ENCODE measurements at regions not wholly inside any gene's neighbourhood (a gene's known extent, or its start where the extent isn't known, plus 50 kb on each side); places are given as distances from the start of the nearest gene placed in this dataset.
A peak's percentile ranks its signal among the peaks of the same experiment; 100 is the strongest.

- Histone ChIP-seq H3K9ac (ENCODE audit: low read length) (no peak overlapping the region), H3K27me3 (ENCODE audit: control insufficient read depth, insufficient read depth, low read length) (no peaks in the 10 kb centered on the region), H3K4me3 (ENCODE audit: low read length) (no peak overlapping the region), H3K36me3 (ENCODE audit: control insufficient read depth, low read depth, low read length) (no peaks in the 10 kb centered on the region), H3K4me1 (ENCODE audit: control insufficient read depth, low read depth, low read length) (peaks cover 5% of the 10 kb centered on the region), H3K9me3 (ENCODE audit: control insufficient read depth, low read depth, low read length) (no peaks in the 10 kb centered on the region), H3K27ac (ENCODE audit: low read length) (no peak overlapping the region)
Observed at GRCh38 chr1:29991025-29991424, 732.4 kb downstream of the MATN1 start.

DNA sequence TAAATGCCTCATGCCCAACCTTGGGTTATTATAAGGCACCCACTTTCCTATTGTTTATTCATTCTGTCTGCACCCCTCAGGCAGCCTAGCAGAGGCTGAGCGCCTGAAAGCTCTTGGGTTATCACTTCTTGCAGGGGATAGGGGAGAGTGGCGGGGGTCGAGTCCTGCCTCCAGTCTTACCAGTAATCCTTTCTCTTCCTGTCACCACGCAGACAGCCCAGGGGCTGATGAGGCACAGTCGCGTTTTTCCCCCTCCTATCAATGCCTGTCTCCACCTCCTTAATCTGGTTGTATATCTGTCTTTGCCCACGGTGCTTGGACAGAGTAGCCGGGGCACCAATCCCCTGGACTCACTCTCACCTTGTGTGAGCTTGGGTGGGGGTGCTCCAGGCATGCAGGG lies 733.1 kb downstream of the MATN1 start:
- H3K9me3 ChIP-seq (ENCODE audit: control insufficient read depth, low read depth, low read length): no peaks in the 10 kb centered on the region
- no peak overlapping the region for H3K9ac ChIP-seq (ENCODE audit: low read length)
- no peaks in the 10 kb centered on the region for H3K36me3 ChIP-seq (ENCODE audit: control insufficient read depth, low read depth, low read length)
- H3K4me3 ChIP-seq (ENCODE audit: low read length): no peak overlapping the region
- H3K27ac ChIP-seq (ENCODE audit: low read length): no peak overlapping the region
- peaks cover 5% of the 10 kb centered on the region for H3K4me1 ChIP-seq (ENCODE audit: control insufficient read depth, low read depth, low read length)
- no peaks in the 10 kb centered on the region for H3K27me3 ChIP-seq (ENCODE audit: control insufficient read depth, insufficient read depth, low read length)

DNA sequence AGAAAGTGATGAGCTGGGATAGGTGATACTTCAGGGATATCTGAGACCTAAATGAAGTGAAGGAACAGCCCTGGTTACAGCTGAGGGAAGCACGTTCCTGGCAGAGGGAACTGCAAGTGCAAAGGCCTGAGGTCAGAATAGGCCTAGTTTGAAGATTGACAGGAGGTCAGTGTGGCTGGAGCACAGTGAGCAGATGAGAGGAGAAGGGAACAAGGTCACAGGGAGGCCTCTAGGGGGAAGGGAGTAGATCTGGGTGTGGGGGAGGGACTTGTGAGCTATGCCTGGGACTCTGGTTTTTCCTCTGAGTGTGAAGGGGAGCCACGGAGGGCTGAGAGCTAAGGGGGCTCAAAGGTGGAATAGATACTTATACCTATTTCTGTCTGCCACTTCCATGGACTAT lies 736.4 kb downstream of the MATN1 start:
- Histone ChIP-seq H3K9me3 (ENCODE audit: control insufficient read depth, low read depth, low read length) (no peaks in the 10 kb centered on the region), H3K27me3 (ENCODE audit: control insufficient read depth, insufficient read depth, low read length) (no peaks in the 10 kb centered on the region), H3K27ac (ENCODE audit: low read length) (no peak overlapping the region), H3K4me1 (ENCODE audit: control insufficient read depth, low read depth, low read length) (peaks cover 14% of the 10 kb centered on the region), H3K4me3 (ENCODE audit: low read length) (no peak overlapping the region), H3K9ac (ENCODE audit: low read length) (no peak overlapping the region), H3K36me3 (ENCODE audit: control insufficient read depth, low read depth, low read length) (no peaks in the 10 kb centered on the region)

- H3K27ac ChIP-seq (ENCODE audit: low read length): no peak overlapping the region
- no peaks in the 10 kb centered on the region for H3K9me3 ChIP-seq (ENCODE audit: control insufficient read depth, low read depth, low read length)
- no peaks in the 10 kb centered on the region for H3K36me3 ChIP-seq (ENCODE audit: control insufficient read depth, low read depth, low read length)
- peaks cover 24% of the 10 kb centered on the region for H3K4me1 ChIP-seq (ENCODE audit: control insufficient read depth, low read depth, low read length)
- no peak overlapping the region for H3K4me3 ChIP-seq (ENCODE audit: low read length)
- H3K27me3 ChIP-seq (ENCODE audit: control insufficient read depth, insufficient read depth, low read length): no peaks in the 10 kb centered on the region
- H3K9ac ChIP-seq (ENCODE audit: low read length): no peak overlapping the region
Observed at GRCh38 chr1:29985606-29985945, 737.8 kb downstream of the MATN1 start.

DNA sequence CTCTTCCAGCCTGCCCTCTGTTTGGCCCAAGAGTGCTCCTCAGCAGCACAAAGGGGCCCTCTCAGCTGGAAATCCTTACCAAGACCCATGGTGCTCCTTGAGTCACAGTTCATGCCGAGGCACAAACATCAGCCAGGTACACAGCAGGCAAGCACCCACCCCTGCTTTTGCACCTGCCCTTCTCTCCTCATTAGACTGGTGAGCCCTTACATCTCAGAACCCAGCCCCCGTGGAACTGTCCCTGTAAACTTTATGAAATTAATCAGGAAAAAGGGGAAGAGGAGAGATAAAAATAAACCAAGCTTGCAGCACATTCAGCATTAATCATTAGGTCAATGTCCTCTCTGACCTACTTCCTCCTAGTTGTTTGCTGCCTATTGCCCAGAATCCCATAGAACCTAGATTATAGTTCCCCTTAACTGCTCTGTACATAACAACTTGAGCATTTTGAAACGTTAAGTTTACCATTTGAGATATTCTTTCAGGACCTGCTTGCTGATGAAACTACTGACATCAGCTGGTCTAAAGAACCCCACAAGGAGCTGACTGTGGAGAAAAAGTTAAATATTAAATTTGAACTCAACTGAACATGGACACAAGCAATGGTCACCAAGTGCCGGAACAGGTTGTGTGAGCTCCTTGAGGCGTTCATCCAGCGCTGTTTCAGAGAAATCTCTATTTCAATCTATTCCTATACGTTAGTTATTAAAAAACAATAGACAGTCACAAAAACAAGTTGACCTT lies 738.4 kb downstream of the MATN1 start:
- H3K36me3 ChIP-seq (ENCODE audit: control insufficient read depth, low read depth, low read length): no peaks in the 10 kb centered on the region
- H3K4me3 ChIP-seq (ENCODE audit: low read length): no peak overlapping the region
- H3K9ac ChIP-seq (ENCODE audit: low read length): no peak overlapping the region
- no peaks in the 10 kb centered on the region for H3K27me3 ChIP-seq (ENCODE audit: control insufficient read depth, insufficient read depth, low read length)
- peaks cover 28% of the 10 kb centered on the region for H3K4me1 ChIP-seq (ENCODE audit: control insufficient read depth, low read depth, low read length)
- no peak overlapping the region for H3K27ac ChIP-seq (ENCODE audit: low read length)
- no peaks in the 10 kb centered on the region for H3K9me3 ChIP-seq (ENCODE audit: control insufficient read depth, low read depth, low read length)

GRCh38 chr1:29984166-29984861 lies 739.1 kb downstream of the MATN1 start:
- Histone ChIP-seq H3K27me3 (ENCODE audit: control insufficient read depth, insufficient read depth, low read length) (no peaks in the 10 kb centered on the region), H3K4me1 (ENCODE audit: control insufficient read depth, low read depth, low read length) (peaks cover 28% of the 10 kb centered on the region), H3K27ac (ENCODE audit: low read length) (no peak overlapping the region), H3K4me3 (ENCODE audit: low read length) (peak overlapping the region; percentile 8), H3K9ac (ENCODE audit: low read length) (no peak overlapping the region), H3K9me3 (ENCODE audit: control insufficient read depth, low read depth, low read length) (no peaks in the 10 kb centered on the region), H3K36me3 (ENCODE audit: control insufficient read depth, low read depth, low read length) (no peaks in the 10 kb centered on the region)

DNA sequence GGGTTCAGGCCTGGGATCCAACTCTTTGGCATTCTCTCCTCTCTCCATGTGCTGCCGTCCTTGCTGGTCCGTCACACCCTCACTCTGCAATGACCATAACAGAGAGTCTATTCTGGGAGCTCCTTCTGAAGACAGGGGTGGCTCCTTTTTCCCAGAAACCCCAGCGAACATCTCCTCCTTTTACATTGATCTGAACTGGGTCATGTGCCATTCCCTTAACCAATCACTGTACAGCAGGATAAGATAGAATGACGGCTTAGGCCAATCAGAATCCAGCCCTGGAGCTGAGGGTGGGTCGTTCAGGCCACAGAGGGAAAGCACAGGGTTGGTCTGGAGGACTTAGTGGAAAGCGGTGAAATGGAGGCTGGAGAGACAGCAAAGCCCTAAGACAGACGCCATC lies 740.1 kb downstream of the MATN1 start:
- Histone ChIP-seq H3K36me3 (ENCODE audit: control insufficient read depth, low read depth, low read length) (no peaks in the 10 kb centered on the region), H3K4me1 (ENCODE audit: control insufficient read depth, low read depth, low read length) (peaks cover 28% of the 10 kb centered on the region), H3K27ac (ENCODE audit: low read length) (no peak overlapping the region), H3K27me3 (ENCODE audit: control insufficient read depth, insufficient read depth, low read length) (no peaks in the 10 kb centered on the region), H3K9me3 (ENCODE audit: control insufficient read depth, low read depth, low read length) (no peaks in the 10 kb centered on the region), H3K9ac (ENCODE audit: low read length) (no peak overlapping the region), H3K4me3 (ENCODE audit: low read length) (no peak overlapping the region)

DNA sequence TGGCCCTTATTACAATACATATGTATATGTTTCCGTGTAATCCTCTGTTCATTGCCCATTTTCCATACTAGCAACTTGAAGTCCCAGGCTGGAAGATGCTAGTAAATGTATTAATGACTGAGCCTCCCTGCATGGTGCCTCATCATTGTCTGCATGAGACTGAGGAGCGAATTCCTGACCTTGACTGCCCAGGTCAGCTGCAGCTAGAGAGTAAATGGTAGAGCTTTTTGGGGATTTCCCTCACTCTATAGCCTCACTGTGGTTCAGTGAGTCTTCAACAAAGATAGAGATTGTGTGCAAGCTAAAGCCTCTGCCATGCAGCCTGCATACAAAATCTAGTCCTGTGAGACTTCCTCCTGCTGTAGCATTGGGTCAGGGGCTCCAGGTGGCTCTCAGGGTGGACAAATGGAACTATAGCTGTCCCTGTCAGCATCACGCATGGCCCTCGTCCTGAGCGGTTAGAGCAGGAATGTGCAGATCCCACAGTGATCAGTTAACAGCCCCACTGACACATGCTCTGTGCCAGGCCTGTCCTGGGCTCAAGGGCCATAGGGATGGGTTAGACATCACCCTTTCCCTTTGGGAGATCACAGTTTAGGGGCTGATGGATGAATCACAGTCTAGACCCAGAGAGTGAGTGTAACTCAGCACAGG lies 741.7 kb downstream of the MATN1 start:
- peaks cover 22% of the 10 kb centered on the region for H3K4me1 ChIP-seq (ENCODE audit: control insufficient read depth, low read depth, low read length)
- H3K27ac ChIP-seq (ENCODE audit: low read length): no peak overlapping the region
- H3K4me3 ChIP-seq (ENCODE audit: low read length): no peak overlapping the region
- no peaks in the 10 kb centered on the region for H3K27me3 ChIP-seq (ENCODE audit: control insufficient read depth, insufficient read depth, low read length)
- no peak overlapping the region for H3K9ac ChIP-seq (ENCODE audit: low read length)
- H3K36me3 ChIP-seq (ENCODE audit: control insufficient read depth, low read depth, low read length): no peaks in the 10 kb centered on the region
- no peaks in the 10 kb centered on the region for H3K9me3 ChIP-seq (ENCODE audit: control insufficient read depth, low read depth, low read length)

GRCh38 chr1:29977550-29977949 lies 741.2 kb downstream of the PTPRU start:
- H3K4me3 ChIP-seq (ENCODE audit: low read length): no peak overlapping the region
- H3K9me3 ChIP-seq (ENCODE audit: control insufficient read depth, low read depth, low read length): no peaks in the 10 kb centered on the region
- peaks cover 40% of the 10 kb centered on the region for H3K4me1 ChIP-seq (ENCODE audit: control insufficient read depth, low read depth, low read length)
- H3K36me3 ChIP-seq (ENCODE audit: control insufficient read depth, low read depth, low read length): no peaks in the 10 kb centered on the region
- no peaks in the 10 kb centered on the region for H3K27me3 ChIP-seq (ENCODE audit: control insufficient read depth, insufficient read depth, low read length)
- no peak overlapping the region for H3K27ac ChIP-seq (ENCODE audit: low read length)
- H3K9ac ChIP-seq (ENCODE audit: low read length): no peak overlapping the region

- H3K36me3 ChIP-seq (ENCODE audit: control insufficient read depth, low read depth, low read length): no peaks in the 10 kb centered on the region
- H3K27me3 ChIP-seq (ENCODE audit: control insufficient read depth, insufficient read depth, low read length): no peaks in the 10 kb centered on the region
- peak overlapping the region; percentile 14 for H3K27ac ChIP-seq (ENCODE audit: low read length)
- no peaks in the 10 kb centered on the region for H3K9me3 ChIP-seq (ENCODE audit: control insufficient read depth, low read depth, low read length)
- H3K4me1 ChIP-seq (ENCODE audit: control insufficient read depth, low read depth, low read length): peaks cover 31% of the 10 kb centered on the region
- H3K4me3 ChIP-seq (ENCODE audit: low read length): no peak overlapping the region
- no peak overlapping the region for H3K9ac ChIP-seq (ENCODE audit: low read length)
Observed at GRCh38 chr1:29975036-29975694, 738.8 kb downstream of the PTPRU start.

DNA sequence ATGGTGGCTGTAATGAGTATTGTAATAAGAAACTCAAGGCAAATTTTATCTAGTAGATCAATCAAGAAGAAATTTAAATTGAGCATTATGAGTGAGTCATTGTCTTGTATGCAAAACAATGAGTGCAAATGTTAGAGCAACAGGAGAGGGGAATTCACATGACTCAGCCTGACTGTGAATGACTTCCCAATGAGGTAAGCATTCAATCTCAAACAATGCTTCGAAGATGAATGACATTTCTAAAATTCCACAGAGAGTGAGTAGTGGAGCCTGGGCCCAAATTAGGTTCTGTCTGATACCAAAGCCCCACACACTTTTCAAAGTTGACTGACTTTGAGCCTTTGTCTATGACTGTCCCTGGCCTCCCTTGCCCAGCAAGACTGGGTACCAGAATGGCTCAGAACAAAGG lies 738.0 kb downstream of the PTPRU start:
- Histone ChIP-seq H3K9me3 (ENCODE audit: control insufficient read depth, low read depth, low read length) (no peaks in the 10 kb centered on the region), H3K36me3 (ENCODE audit: control insufficient read depth, low read depth, low read length) (no peaks in the 10 kb centered on the region), H3K27ac (ENCODE audit: low read length) (peak overlapping the region; percentile 14), H3K4me3 (ENCODE audit: low read length) (peak overlapping the region; percentile 1), H3K9ac (ENCODE audit: low read length) (peak overlapping the region; percentile 47), H3K27me3 (ENCODE audit: control insufficient read depth, insufficient read depth, low read length) (no peaks in the 10 kb centered on the region), H3K4me1 (ENCODE audit: control insufficient read depth, low read depth, low read length) (peaks cover 31% of the 10 kb centered on the region)

All from iPS-18a (cell line).